NCI-H1694 (cell line): ENCODE measurements at regions not wholly inside any gene's neighbourhood (a gene's known extent, or its start where the extent isn't known, plus 50 kb on each side); places are given as distances from the start of the nearest gene placed in this dataset.
A peak's percentile ranks its signal among the peaks of the same experiment; 100 is the strongest.
"Not testable (repeated sequence)": the region's sequence is repeated elsewhere in the genome, so short reads cannot be mapped to it uniquely, and the experiment has no call there.

Experiments
- DNase-seq: peaks from one replicate; lab custom pipeline; 2025; lab: John Stamatoyannopoulos, UW

- DNase-seq: no peak
Observed at GRCh38 chr2:65915273-65915672, 482.9 kb upstream of the SPRED2 start.

- no peak for DNase-seq
Observed at GRCh38 chr2:65914244-65914786, 481.9 kb upstream of the SPRED2 start.

- no peak for DNase-seq
Observed at GRCh38 chr2:65913813-65914212, 481.4 kb upstream of the SPRED2 start.

GRCh38 chr2:65901756-65902155 lies 469.4 kb upstream of the SPRED2 start:
- DNase-seq: no peak

- DNase-seq: no peak
Observed at GRCh38 chr2:65896446-65896845, 464.0 kb upstream of the SPRED2 start.

GRCh38 chr2:65890131-65890530 lies 457.7 kb upstream of the SPRED2 start:
- DNase-seq: not testable (repeated sequence)

GRCh38 chr2:65885266-65885665 lies 452.9 kb upstream of the SPRED2 start:
- peak; percentile 17 for DNase-seq

- DNase-seq: no peak
Observed at GRCh38 chr2:65881592-65881991, 449.2 kb upstream of the SPRED2 start.

- peak; percentile 87 for DNase-seq
Observed at GRCh38 chr2:65880436-65880835, 448.0 kb upstream of the SPRED2 start.

- no peak for DNase-seq
Observed at GRCh38 chr2:65878011-65878340, 445.6 kb upstream of the SPRED2 start.

GRCh38 chr2:65877331-65878010 lies 445.1 kb upstream of the SPRED2 start:
- no peak for DNase-seq

GRCh38 chr2:65876114-65876513 lies 443.7 kb upstream of the SPRED2 start:
- no peak for DNase-seq

- DNase-seq: no peak
Observed at GRCh38 chr2:65870826-65871225, 438.4 kb upstream of the SPRED2 start.

GRCh38 chr2:65869296-65869695 lies 436.9 kb upstream of the SPRED2 start:
- DNase-seq: no peak

GRCh38 chr2:65868177-65868576 lies 435.8 kb upstream of the SPRED2 start:
- DNase-seq: no peak

- no peak for DNase-seq
Observed at GRCh38 chr2:65867446-65867845, 435.0 kb upstream of the SPRED2 start.

GRCh38 chr2:65866148-65866547 lies 433.7 kb upstream of the SPRED2 start:
- no peak for DNase-seq

GRCh38 chr2:65864619-65865018 lies 432.2 kb upstream of the SPRED2 start:
- no peak for DNase-seq

- no peak for DNase-seq
Observed at GRCh38 chr2:65863713-65864112, 431.3 kb upstream of the SPRED2 start.

- DNase-seq: no peak
Observed at GRCh38 chr2:65856928-65857327, 424.5 kb upstream of the SPRED2 start.

GRCh38 chr2:65856423-65856822 lies 424.0 kb upstream of the SPRED2 start:
- DNase-seq: no peak

- no peak for DNase-seq
Observed at GRCh38 chr2:65850695-65851094, 418.3 kb upstream of the SPRED2 start.

GRCh38 chr2:65846989-65847678 lies 414.7 kb upstream of the SPRED2 start:
- DNase-seq: no peak
